ENCODE measurements at regions not wholly inside any gene's neighbourhood (a gene's known extent, or its start where the extent isn't known, plus 50 kb on each side); places are given as distances from the start of the nearest gene placed in this dataset.

DNA sequence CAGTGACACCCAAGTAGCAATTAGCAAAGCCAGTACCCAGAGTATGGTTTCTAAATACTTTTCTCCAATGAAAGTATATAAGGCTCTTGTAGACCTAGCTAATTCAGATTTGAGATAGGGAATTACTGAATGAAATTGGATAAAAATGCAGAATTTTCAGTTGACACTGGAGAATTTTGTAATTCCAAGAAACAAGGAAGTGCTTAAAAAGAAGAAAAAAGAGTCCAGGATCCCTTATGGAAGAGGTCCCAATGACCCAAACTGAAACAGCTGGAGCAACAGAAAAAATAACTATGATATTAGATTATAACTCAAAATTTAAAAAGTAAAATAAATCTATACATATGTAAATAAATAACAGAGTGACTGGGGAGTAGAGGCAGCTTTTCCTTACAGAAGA, 335.2 kb downstream of the C3orf38 start:
- TF ChIP-seq, protein P1, sequence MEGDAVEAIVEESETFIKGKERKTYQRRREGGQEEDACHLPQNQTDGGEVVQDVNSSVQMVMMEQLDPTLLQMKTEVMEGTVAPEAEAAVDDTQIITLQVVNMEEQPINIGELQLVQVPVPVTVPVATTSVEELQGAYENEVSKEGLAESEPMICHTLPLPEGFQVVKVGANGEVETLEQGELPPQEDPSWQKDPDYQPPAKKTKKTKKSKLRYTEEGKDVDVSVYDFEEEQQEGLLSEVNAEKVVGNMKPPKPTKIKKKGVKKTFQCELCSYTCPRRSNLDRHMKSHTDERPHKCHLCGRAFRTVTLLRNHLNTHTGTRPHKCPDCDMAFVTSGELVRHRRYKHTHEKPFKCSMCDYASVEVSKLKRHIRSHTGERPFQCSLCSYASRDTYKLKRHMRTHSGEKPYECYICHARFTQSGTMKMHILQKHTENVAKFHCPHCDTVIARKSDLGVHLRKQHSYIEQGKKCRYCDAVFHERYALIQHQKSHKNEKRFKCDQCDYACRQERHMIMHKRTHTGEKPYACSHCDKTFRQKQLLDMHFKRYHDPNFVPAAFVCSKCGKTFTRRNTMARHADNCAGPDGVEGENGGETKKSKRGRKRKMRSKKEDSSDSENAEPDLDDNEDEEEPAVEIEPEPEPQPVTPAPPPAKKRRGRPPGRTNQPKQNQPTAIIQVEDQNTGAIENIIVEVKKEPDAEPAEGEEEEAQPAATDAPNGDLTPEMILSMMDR (IDR thresholded peaks at IDR 0.05): no peak

- TF ChIP-seq, protein P1 (IDR thresholded peaks at IDR 0.05): no peak
Observed at GRCh38 chr3:88509582-88509981, 359.8 kb downstream of the C3orf38 start.

DNA sequence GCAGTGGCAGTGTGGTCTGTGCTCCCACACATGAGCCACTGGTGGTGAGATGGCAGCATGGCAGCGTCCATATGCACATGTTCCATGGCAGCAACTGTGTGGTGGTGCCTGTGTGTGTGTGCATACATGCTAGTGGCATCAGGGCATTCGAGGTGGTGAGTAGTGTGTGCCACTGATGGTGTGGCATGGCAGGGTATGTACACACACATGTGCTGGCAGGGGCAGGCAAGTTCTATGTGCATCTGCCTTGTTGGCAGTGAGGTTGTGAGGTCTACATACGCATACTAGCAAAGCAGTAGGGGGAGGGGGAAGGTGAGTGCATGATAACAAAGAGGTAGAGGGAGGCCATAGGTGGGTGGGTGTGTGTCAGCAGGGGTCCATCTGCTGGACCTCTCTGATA, 378.7 kb downstream of the C3orf38 start:
- TF ChIP-seq, protein P1 (IDR thresholded peaks at IDR 0.05): no peak

- TF ChIP-seq, protein P1 (IDR thresholded peaks at IDR 0.05): no peak
Observed at GRCh38 chr3:88534534-88534933, 384.8 kb downstream of the C3orf38 start.

DNA sequence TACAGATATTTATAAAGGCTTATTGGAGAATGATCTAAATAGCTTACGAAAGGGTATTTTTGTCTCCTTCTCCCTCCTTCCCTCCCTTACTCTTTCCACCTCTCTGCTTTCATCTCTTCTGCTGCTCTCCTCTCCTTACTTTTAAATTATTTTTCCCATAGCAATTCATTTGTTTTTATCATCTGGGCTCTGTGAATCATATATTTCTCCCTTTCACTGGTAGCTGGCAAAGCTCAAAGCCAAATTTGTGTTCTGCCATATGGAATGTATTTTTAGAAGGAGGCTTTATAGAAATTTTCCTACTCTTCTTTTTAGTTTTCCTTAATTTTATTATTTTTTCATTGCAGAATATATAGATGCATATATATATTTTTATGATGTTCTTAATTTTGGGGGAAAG, 385.8 kb downstream of the C3orf38 start:
- TF ChIP-seq, protein P1 (IDR thresholded peaks at IDR 0.05): no peak

GRCh38 chr3:88542916-88543315, 393.2 kb downstream of the C3orf38 start:
- TF ChIP-seq, protein P1 (IDR thresholded peaks at IDR 0.05): no peak

DNA sequence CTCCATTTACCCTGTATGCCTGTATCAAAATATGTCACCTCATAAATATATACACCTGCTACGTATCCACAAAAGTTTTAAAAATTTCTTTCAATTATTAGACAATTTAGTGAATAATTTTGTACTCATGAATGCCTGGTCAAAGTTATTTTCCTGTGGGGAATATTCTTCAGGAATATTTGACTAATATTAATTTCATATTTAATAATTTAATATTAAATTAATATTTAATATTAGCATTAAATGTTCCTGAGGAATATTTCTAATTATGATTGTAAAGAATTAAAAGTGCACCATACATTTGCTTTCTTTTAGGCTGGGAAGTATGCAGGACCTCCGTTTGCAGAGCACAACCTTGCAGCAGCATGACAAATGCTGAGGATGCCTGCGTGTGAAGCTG, 422.7 kb downstream of the C3orf38 start:
- TF ChIP-seq, protein P1 (IDR thresholded peaks at IDR 0.05): no peak

DNA sequence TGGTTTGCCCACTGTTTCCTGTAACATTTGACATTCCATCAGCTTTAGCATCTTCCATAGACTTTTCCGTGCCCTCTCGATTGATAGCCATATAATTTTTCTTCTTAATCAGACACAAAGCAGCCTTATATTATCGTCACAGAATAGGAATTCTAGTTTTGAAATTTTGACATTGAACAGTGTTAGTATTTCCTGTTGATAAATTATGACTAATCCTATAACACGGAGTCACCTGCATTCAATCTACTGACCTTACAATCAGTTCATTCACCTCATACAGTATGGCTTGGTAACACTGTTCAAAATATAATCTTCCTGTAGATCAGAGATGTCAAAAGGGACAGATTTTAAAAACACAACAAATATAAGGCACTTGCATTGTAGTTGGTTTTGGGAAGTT, 423.7 kb downstream of the C3orf38 start:
- TF ChIP-seq, protein P1 (IDR thresholded peaks at IDR 0.05): no peak
